HG03045 (cell line): ENCODE measurements at regions not wholly inside any gene's neighbourhood (a gene's known extent, or its start where the extent isn't known, plus 50 kb on each side); places are given as distances from the start of the nearest gene placed in this dataset.
"Not testable (repeated sequence)": the region's sequence is repeated elsewhere in the genome, so short reads cannot be mapped to it uniquely, and the experiment has no call there.

ENCODE experiments used
- ATAC-seq: cut with Tn5 transposase; IDR thresholded peaks from one replicate; pipeline ENCODE4 v1.9.1; 2021; ENCODE audit warnings: mild to moderate bottlenecking, moderate library complexity; ENCODE audit not compliant: unreplicated experiment

- ATAC-seq, result no peak
Observed at GRCh38 chr6:164409309-164410009, 899.9 kb downstream of the C6orf118 start.

GRCh38 chr6:164408868-164409267 is 900.5 kb downstream of the C6orf118 start:
- ATAC-seq, result no peak

GRCh38 chr6:164404812-164405488 is 904.5 kb downstream of the C6orf118 start:
- ATAC-seq, result no peak

- no peak for ATAC-seq
Observed at GRCh38 chr6:164401871-164402270, 907.5 kb downstream of the C6orf118 start.

- ATAC-seq, result no peak
Observed at GRCh38 chr6:164398647-164399046, 910.8 kb downstream of the C6orf118 start.

- no peak for ATAC-seq
Observed at GRCh38 chr6:164396071-164397047, 913.0 kb downstream of the C6orf118 start.

- no peak for ATAC-seq
Observed at GRCh38 chr6:164379795-164380194, 929.6 kb downstream of the C6orf118 start.

- ATAC-seq, result no peak
Observed at GRCh38 chr6:164378330-164378729, 931.1 kb downstream of the C6orf118 start.

- ATAC-seq, result no peak
Observed at GRCh38 chr6:164377348-164377918, 932.0 kb downstream of the C6orf118 start.

GRCh38 chr6:164370773-164371172 is 938.6 kb downstream of the C6orf118 start:
- ATAC-seq, result no peak

GRCh38 chr6:164359441-164359840 is 944.9 kb downstream of the QKI start:
- no peak for ATAC-seq

- ATAC-seq, result no peak
Observed at GRCh38 chr6:164359036-164359435, 944.5 kb downstream of the QKI start.

GRCh38 chr6:164356814-164357213 is 942.3 kb downstream of the QKI start:
- ATAC-seq, result no peak

- no peak for ATAC-seq
Observed at GRCh38 chr6:164347455-164347854, 932.9 kb downstream of the QKI start.

GRCh38 chr6:164346631-164347030 is 932.1 kb downstream of the QKI start:
- ATAC-seq, result no peak

- no peak for ATAC-seq
Observed at GRCh38 chr6:164345806-164346496, 931.4 kb downstream of the QKI start.

- ATAC-seq, result no peak
Observed at GRCh38 chr6:164345327-164345726, 930.8 kb downstream of the QKI start.

GRCh38 chr6:164344801-164345291 is 930.3 kb downstream of the QKI start:
- ATAC-seq, result no peak

GRCh38 chr6:164339442-164339841 is 924.9 kb downstream of the QKI start:
- not testable (repeated sequence) for ATAC-seq

GRCh38 chr6:164337925-164338397 is 923.4 kb downstream of the QKI start:
- no peak for ATAC-seq
